ENCODE measurements at regions not wholly inside any gene's neighbourhood (a gene's known extent, or its start where the extent isn't known, plus 50 kb on each side); places are given as distances from the start of the nearest gene placed in this dataset.

DNA sequence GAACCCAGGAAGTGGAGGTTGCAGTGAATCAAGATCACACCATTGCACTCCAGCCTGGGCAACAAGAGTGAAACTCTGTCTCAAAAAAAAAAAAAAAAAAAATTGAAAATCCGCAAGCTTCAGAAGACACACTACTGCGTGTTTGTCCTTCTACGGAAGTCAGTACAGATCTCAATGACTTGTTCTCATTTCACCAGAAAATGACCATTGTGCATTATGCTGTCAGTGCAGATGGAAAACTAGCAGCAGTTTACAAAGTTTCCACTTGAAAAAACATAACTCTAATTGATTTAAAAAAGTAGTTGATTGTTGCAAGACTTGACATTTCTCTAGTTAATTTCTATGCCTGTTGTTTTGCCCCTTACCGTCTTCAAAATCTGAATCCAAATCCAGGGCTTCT, 298.0 kb upstream of the DMRT1 start:
- no peak for DNase-seq (ENCODE audit: insufficient read length, low spot score, missing footprints)
- Histone ChIP-seq H3K4me2 (ENCODE audit: insufficient read depth, low read length) (no peak overlapping the region), H3K27ac (ENCODE audit: low read depth, low read length) (no peak overlapping the region), H3K9me3 (ENCODE audit: low read depth, low read length) (no peaks in the 10 kb centered on the region), H3K4me3 (ENCODE audit: insufficient read depth, low read length) (no peak overlapping the region), H3K4me1 (ENCODE audit: insufficient read depth, low read length) (no peaks in the 10 kb centered on the region), H4K20me1 (ENCODE audit: insufficient read depth, low read length) (no peaks in the 10 kb centered on the region), H3K79me2 (ENCODE audit: insufficient read depth, low read length) (no peaks in the 10 kb centered on the region), H3K36me3 (ENCODE audit: insufficient read depth, low read length) (no peaks in the 10 kb centered on the region), H2AFZ (ENCODE audit: low read length) (no peak overlapping the region), H3K27me3 (ENCODE audit: insufficient read depth, low read length) (no peaks in the 10 kb centered on the region)
- TF ChIP-seq, protein P1, sequence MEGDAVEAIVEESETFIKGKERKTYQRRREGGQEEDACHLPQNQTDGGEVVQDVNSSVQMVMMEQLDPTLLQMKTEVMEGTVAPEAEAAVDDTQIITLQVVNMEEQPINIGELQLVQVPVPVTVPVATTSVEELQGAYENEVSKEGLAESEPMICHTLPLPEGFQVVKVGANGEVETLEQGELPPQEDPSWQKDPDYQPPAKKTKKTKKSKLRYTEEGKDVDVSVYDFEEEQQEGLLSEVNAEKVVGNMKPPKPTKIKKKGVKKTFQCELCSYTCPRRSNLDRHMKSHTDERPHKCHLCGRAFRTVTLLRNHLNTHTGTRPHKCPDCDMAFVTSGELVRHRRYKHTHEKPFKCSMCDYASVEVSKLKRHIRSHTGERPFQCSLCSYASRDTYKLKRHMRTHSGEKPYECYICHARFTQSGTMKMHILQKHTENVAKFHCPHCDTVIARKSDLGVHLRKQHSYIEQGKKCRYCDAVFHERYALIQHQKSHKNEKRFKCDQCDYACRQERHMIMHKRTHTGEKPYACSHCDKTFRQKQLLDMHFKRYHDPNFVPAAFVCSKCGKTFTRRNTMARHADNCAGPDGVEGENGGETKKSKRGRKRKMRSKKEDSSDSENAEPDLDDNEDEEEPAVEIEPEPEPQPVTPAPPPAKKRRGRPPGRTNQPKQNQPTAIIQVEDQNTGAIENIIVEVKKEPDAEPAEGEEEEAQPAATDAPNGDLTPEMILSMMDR (IDR thresholded peaks at IDR 0.05; ENCODE audit: extremely low read depth, low read depth, low read length), result no peak

DNA sequence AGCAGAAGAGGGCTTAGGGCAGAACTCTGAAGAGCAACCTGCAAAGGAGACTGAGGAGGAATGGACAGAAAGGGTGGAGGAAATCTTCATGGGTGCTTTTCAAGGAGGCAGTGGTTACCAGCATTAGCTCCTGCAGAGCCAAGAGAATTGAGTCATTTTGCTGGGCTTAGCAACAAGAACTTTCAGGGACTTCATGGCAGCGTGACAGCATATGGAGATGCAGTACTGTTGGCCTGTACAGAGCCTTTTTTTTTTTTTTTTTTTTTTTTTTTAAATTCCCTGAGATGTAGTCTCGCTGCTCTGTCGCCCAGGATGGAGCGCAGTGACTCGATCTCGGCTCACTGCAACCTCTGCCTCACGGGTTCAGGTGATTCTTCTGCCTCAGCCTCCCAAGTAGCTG, 296.0 kb upstream of the DMRT1 start:
- no peaks in the 10 kb centered on the region for H4K20me1 ChIP-seq (ENCODE audit: insufficient read depth, low read length)
- TF ChIP-seq, protein P1 (IDR thresholded peaks at IDR 0.05; ENCODE audit: extremely low read depth, low read depth, low read length), result no peak
- no peak overlapping the region for H3K4me3 ChIP-seq (ENCODE audit: insufficient read depth, low read length)
- H3K27ac ChIP-seq (ENCODE audit: low read depth, low read length), result no peak overlapping the region
- DNase-seq (ENCODE audit: insufficient read length, low spot score, missing footprints), result no peak
- H3K4me1 ChIP-seq (ENCODE audit: insufficient read depth, low read length), result no peaks in the 10 kb centered on the region
- H3K9me3 ChIP-seq (ENCODE audit: low read depth, low read length), result no peaks in the 10 kb centered on the region
- H2AFZ ChIP-seq (ENCODE audit: low read length), result no peak overlapping the region
- no peak overlapping the region for H3K4me2 ChIP-seq (ENCODE audit: insufficient read depth, low read length)
- H3K79me2 ChIP-seq (ENCODE audit: insufficient read depth, low read length), result no peaks in the 10 kb centered on the region
- no peaks in the 10 kb centered on the region for H3K27me3 ChIP-seq (ENCODE audit: insufficient read depth, low read length)
- no peaks in the 10 kb centered on the region for H3K36me3 ChIP-seq (ENCODE audit: insufficient read depth, low read length)

DNA sequence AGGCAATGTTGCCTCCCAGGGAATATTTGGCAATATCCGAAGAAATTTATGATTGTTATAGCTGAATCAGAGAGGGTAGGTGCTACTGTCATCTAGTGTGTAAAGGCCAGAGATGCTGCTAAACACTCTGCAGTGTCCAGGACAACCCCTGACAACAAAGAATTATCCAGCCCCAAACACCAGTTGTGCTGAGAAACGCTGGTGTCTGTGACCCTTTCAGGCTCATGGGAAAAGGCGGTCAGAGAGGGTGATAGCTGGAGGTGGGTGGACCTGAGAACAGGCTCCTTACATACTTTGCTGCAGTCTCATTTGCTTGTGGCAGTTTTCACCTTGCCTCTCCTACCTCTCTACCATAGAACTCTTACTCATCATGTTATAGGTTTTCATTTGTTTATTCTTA, 295.3 kb upstream of the DMRT1 start:
- Histone ChIP-seq H3K27me3 (ENCODE audit: insufficient read depth, low read length) (no peaks in the 10 kb centered on the region), H3K36me3 (ENCODE audit: insufficient read depth, low read length) (no peaks in the 10 kb centered on the region), H4K20me1 (ENCODE audit: insufficient read depth, low read length) (no peaks in the 10 kb centered on the region), H3K4me2 (ENCODE audit: insufficient read depth, low read length) (no peak overlapping the region), H3K9me3 (ENCODE audit: low read depth, low read length) (no peaks in the 10 kb centered on the region), H3K4me3 (ENCODE audit: insufficient read depth, low read length) (no peak overlapping the region), H3K27ac (ENCODE audit: low read depth, low read length) (no peak overlapping the region), H2AFZ (ENCODE audit: low read length) (no peak overlapping the region), H3K79me2 (ENCODE audit: insufficient read depth, low read length) (no peaks in the 10 kb centered on the region), H3K4me1 (ENCODE audit: insufficient read depth, low read length) (no peaks in the 10 kb centered on the region)
- TF ChIP-seq, protein P1 (IDR thresholded peaks at IDR 0.05; ENCODE audit: extremely low read depth, low read depth, low read length), result no peak
- no peak for DNase-seq (ENCODE audit: insufficient read length, low spot score, missing footprints)

DNA sequence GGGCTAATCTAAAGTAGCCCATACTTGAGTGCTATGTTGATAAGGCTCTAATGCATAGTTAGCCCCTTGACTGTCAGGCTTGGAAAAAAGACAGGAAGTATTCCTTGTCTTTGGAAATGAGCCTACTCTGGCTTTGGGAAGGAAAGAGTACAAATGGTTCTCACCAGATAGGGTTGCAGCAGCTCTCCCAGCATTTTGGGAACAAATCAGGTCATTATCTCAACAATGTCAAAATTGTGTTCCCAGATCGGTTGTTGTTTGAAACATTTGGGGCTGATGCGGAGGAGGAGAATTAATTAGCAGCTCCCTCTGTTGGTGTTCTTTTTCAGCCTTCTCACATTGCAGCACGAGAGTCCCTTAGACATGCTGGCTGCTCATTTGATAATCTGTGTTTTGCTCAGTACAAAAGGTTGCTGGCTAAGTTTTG, 294.7 kb upstream of the DMRT1 start:
- DNase-seq (ENCODE audit: insufficient read length, low spot score, missing footprints), result no peak
- no peak overlapping the region for H3K4me3 ChIP-seq (ENCODE audit: insufficient read depth, low read length)
- H3K79me2 ChIP-seq (ENCODE audit: insufficient read depth, low read length), result no peaks in the 10 kb centered on the region
- H4K20me1 ChIP-seq (ENCODE audit: insufficient read depth, low read length), result no peaks in the 10 kb centered on the region
- no peak overlapping the region for H3K27ac ChIP-seq (ENCODE audit: low read depth, low read length)
- H3K4me2 ChIP-seq (ENCODE audit: insufficient read depth, low read length), result no peak overlapping the region
- H3K27me3 ChIP-seq (ENCODE audit: insufficient read depth, low read length), result no peaks in the 10 kb centered on the region
- H3K4me1 ChIP-seq (ENCODE audit: insufficient read depth, low read length), result no peaks in the 10 kb centered on the region
- TF ChIP-seq, protein P1 (IDR thresholded peaks at IDR 0.05; ENCODE audit: extremely low read depth, low read depth, low read length), result no peak
- H2AFZ ChIP-seq (ENCODE audit: low read length), result no peak overlapping the region
- H3K36me3 ChIP-seq (ENCODE audit: insufficient read depth, low read length), result no peaks in the 10 kb centered on the region
- no peaks in the 10 kb centered on the region for H3K9me3 ChIP-seq (ENCODE audit: low read depth, low read length)
